HG03064 (cell line): ENCODE measurements at regions not wholly inside any gene's neighbourhood (a gene's known extent, or its start where the extent isn't known, plus 50 kb on each side); places are given as distances from the start of the nearest gene placed in this dataset.

Experiments
- ATAC-seq: cut with Tn5 transposase; IDR thresholded peaks from one replicate; pipeline ENCODE4 v1.9.1; 2021; ENCODE audit warnings: low read depth; ENCODE audit not compliant: unreplicated experiment

DNA sequence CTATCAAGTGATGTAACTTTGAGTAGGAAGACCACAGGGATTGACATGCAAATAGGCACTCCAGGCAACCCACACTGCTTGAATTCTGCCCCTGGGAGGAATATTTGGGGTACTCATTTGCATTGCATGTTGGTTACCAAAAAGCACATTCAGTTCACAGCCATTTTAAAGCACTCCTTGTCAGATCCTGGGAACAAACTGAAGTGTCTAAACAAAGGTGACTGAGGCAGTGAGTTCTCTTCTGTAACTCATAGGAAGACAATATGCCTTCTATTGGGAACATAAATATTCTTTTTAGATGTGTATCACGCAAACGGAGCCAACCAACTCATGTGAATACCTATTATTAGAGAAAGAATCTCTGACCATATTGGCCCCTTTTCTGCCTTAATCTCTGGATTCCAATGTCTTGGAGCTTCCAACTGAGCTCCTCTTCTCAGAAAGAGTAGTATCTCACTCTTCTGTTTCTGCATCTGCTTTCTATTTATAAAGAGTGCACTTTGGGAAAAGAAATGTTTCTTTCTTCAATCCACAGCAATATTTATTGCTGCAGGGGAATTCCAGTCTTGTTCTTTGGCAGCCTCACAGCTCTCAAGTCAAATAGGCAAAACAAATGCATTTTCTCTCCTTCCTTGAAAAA lies 125.7 kb upstream of the NBEA start:
- ATAC-seq = no peak

DNA sequence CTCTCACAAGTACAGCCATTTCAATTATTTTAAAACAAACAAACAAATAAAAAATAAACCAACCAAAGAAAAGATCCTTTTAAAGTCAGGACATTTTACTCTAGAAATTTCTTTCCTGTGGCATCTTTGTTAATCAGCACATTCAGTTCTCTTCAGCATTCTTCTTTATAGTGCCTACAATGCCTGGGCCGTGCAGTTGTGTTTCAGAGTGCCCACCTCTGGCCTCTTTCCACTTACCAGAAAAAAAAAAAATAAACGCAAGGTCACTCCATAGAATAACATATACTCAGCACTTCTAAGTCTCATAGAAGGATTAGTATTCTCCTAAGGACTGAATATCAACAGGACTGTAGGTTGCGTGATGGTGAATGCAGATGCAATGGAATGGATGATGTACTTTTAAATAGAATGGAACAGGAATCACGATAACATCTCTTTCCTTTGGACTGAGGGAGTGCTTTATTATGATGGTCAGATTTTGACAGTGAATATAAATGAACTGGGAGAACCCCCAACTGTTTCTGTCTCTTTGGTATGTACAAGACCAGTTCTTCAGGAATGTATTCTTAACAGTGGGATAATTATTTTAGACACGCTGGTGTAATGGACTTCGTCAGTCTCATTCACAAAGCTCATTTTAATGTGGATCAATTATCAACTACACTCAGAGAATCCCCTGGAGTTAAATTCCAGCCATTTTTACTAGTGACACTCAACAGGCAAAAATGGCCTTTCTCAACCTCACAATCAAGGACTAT lies 125.0 kb upstream of the NBEA start:
- no peak for ATAC-seq

DNA sequence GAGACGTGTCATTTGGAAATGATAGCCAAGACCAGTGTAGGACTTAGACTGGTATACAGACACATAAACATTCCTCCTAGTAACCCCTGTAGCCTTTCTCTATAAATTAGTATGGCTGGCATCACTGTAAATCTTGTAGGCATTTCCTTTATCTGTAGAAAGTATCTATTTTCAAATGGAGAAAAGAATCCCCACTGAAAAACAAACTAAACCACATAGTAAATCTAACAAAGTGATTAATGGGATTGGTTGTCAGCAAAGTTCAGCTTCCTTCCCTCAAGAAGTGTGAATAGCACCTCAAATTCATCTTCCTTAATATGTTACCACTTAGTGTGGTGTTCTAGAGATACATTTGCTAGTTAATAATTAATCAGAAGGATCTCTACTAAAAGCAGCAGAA lies 119.4 kb upstream of the NBEA start:
- no peak for ATAC-seq

- no peak for ATAC-seq
These were observed 115.6 kb upstream of the NBEA start for GRCh38 chr13:34826432-34826831.

DNA sequence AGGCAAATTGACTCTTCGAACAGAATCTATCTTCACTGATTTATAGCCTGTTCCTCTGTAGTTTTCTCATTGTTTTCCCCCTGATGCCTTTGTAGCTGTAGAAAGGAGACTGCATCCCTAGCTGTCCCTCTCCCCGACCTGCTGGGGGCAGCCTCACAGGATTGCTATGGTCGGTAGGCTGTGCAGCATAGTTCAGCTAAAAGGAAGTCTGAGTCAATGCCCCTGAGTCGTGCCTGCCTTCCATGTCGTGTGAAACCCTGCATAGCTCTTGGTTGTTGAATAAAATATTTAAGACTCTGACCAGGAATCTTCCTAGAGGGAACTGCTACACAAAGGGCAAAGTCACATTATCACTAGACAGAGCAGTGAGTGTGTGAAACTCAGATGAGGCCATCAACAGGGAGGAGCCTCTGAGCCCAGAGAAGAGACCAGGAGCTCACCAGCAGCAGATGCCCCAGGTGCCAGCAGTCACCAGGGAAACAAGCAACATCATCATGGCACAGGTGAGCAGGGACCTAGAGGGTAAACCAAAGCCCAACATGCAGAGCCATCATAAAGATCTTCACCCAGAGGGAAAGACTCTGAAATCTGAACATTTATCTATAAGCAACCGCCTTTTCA lies 108.4 kb upstream of the NBEA start:
- no peak for ATAC-seq

DNA sequence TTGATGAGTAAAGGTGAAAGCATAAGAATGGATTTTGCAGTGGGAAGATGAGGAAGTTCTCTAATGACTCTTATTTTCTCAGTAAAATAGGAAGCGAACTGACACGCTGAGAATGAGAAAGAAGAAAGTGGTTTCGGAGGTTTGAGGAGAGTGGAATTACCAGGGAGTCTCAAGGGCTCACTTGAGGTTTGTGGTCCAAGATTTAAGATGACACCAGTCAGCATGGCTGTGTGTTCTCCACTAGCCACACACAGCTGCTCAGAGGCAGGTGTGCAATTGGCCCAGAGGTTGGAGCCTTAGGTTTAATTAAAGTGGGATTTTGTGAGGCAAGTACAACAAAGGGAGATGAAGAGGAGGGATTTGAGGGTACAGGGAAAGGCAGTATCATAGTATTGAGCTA lies 99.6 kb upstream of the NBEA start:
- no peak for ATAC-seq

DNA sequence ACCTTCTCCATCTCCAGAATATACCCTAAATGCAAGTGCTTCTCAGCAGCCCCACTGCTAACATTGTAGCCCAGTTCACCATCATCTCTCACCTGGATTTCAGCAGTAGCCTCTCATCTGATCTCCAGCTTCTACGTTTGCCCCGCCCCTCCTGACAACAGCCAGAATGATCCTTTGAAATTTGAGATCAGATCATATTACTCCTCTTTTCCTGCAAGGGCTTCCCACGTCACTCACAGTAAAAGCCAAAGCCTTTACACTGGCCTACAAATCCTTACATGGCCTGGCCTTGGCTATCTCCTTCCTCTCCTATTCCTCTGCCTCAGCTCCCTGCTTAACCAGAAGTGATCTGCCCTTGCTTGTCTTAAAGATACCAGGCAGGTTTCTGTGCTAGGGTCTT lies 94.3 kb upstream of the NBEA start:
- ATAC-seq = no peak

GRCh38 chr13:34849406-34849805 lies 92.7 kb upstream of the NBEA start:
- ATAC-seq = no peak

- no peak for ATAC-seq
These were observed 88.9 kb upstream of the NBEA start for GRCh38 chr13:34853161-34853560.

DNA sequence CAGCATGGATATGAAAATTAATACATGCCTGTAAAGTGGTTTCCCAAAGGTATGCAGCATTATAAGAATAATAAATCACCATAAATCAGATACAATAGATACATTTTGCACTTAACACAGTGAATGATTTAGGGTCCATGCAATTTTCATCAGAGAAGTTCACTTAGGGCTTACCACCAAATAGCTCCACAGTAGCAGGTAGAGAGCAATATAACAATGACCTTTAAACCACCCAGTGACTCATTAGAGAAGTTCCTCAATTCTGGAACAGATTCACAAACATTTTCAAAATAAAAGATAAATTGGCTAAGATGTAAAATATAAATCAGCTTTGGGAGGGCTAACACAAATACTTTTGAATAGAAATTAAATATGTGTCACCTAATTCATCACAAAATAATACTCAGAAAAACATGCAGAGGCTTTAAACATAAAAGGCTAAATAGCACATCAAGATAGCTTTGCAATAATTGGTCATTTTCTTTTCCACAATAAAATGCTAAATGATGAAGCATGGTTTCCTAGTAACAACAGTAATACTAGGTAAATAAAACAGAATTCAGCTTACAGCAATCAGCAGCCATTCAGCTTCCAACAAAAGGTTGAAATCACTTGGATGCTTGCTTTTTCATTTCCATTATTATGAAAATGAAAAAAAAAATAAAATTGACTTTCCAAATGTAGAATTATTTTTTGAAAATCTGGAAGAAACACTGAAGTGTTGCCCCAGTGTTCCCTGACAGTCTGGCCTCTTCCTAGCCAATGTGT lies 84.3 kb upstream of the NBEA start:
- ATAC-seq = no peak

DNA sequence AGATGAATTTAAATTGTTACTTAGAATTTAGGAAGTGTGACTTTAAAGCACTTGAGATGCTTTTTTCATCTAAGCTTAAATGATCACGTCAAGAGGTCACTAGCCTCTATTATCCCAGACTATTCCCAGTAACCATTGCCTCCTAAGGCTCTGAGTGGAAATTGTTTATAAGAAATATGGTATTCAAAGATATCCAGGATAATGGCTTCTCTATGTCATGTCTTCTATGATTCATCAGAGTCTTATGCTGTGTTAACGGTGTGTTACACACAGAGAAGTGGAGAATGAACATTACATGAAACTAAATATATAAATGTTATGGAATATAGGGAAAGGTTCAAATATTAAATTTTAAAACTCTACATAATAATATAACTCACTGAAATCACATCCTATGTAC lies 79.8 kb upstream of the NBEA start:
- ATAC-seq = no peak

GRCh38 chr13:34862716-34863115 lies 79.4 kb upstream of the NBEA start:
- no peak for ATAC-seq

DNA sequence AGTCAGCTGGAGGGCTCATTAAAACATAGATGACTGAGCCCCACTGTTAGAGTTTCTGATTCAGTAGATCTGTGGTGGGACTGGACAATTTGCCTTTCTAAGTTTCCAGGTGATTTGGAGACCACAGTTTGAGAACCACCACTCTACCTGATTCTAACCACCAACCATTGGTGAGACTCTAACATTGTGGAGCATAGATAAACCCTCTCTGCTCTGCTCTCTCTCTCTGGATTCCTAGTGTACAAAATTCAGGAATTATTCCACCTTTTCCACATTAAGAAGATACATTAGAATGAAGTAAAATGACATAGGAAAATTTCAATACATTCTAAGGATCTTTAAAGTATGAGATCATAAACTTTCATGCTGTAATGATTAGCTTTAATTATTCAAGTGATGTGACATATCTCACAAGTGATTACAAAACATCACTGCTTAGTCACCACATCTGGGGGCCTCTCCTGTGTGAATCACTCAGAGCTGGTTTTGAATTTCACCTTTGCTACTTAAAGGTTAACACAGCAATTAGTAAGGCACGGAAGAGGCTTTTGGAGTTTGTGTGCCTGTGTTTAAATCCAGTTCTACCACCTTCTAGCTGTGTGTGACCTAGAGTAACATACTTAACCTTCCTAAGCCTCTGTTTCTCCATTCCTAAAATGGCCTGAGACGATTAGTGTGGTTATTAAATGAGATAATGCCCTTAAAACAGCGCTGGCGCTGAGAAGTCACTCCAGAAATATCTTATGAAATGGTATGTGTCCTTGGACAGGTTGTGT lies 78.5 kb upstream of the NBEA start:
- ATAC-seq = no peak

- no peak for ATAC-seq
These were observed 77.4 kb upstream of the NBEA start for GRCh38 chr13:34864671-34865070.

DNA sequence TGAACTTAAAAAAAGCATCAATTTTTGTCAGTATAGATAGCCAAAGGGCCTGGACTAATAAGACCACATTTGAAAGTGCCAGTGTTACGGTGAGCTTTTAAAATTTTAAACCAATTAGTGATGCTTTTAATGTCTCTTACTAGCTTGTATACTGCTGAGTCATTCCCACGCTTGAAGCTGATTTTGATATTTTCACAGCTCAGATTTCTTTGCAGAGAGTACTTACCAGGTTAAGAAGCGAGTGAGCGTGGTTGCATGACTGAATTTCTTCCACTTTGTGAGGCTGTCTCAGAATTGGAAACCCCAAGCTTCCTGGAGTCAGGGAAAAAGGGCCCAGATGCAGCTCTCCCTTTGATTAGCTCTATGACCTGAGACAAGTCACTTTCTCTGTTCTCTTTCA lies 74.5 kb upstream of the NBEA start:
- no peak for ATAC-seq

DNA sequence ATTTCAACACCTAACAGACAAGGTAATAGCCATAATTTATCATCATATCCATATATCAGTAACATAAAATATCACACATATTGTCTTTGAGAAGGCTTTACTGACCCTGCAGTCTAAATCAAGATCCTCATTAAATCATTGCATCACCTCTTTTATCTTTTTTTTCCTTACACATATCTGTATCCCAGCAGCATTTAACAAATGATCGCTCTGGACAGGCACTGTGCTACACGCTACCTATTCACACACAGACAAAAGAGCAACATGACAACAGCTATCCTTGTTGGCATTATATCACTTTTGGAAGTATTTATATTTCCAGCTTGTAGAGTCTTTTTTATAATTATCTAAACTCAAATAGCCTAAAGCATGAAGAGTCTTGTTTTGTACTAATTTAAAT lies 73.3 kb upstream of the NBEA start:
- ATAC-seq = no peak

- no peak for ATAC-seq
These were observed 72.4 kb upstream of the NBEA start for GRCh38 chr13:34869696-34870095.

DNA sequence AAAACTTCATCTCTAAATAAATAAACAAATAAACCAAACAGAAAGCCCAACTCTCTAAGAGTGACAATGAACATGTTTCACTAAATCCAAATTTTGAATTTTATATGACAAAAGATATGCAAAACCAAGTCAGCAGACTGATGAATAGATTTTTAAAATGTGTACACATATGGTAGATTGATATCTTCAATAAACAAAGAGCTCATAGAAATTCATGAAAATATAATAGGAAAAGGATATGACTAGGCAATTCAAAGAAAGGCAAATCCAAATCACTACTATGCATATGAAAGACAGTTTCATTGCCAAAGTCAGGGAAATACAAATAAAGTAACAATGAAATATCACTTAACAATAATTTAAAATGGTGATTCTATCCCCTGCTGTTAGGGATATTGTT lies 63.7 kb upstream of the NBEA start:
- ATAC-seq = no peak

DNA sequence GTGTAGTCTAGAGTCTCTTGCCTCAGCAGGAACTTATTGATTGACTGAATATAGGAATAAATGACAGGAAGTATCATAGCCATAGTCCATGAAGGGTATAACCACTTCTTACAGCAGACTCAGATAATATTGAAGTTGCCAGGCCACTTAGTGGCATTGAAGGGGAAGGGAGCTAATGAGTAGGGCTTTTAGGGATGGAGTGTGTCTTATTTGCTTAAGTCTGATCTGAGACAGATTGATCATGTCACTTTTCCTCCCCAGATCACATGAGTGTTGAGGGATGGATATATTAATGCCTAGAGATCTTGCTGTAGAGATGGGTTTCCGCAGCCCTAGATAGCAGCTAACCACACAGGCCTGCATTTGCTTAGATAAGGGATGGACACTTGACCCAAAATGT lies 62.2 kb upstream of the NBEA start:
- no peak for ATAC-seq

- ATAC-seq = no peak
These were observed 60.6 kb upstream of the NBEA start for GRCh38 chr13:34881494-34881893.

GRCh38 chr13:34883396-34883795 lies 58.7 kb upstream of the NBEA start:
- no peak for ATAC-seq
